Upper lobe of left lung (tissue), 4 donors: ENCODE measurements at regions not wholly inside any gene's neighbourhood (a gene's known extent, or its start where the extent isn't known, plus 50 kb on each side); places are given as distances from the start of the nearest gene placed in this dataset.

Experiments
- CTCF ChIP-seq, 6 experiments: fragments of 450-650 bp in 4 of 6; fragments of 200-600 bp in 2 of 6; sonication (generic) in 2 of 6; IDR thresholded peaks; one replicate each; pipeline ENCODE4 v1.5.1; 2016 to 2019; ENCODE audit warnings: antibody characterized with exemption in 6 of 6
- EP300 ChIP-seq, 4 donors: sonication (generic); formaldehyde crosslinking; IDR thresholded peaks; one replicate each; pipeline ENCODE4 v1.5.1; 2017; ENCODE audit warnings: antibody characterized with exemption in 4 of 4, control low read depth in 2 of 4
- POLR2A ChIP-seq, 4 donors: fragments of 450-650 bp; IDR thresholded peaks; one replicate each; pipeline ENCODE4 v1.5.1; 2016 to 2017; ENCODE audit warnings: antibody characterized with exemption in 4 of 4, mild to moderate bottlenecking in 2 of 4

DNA sequence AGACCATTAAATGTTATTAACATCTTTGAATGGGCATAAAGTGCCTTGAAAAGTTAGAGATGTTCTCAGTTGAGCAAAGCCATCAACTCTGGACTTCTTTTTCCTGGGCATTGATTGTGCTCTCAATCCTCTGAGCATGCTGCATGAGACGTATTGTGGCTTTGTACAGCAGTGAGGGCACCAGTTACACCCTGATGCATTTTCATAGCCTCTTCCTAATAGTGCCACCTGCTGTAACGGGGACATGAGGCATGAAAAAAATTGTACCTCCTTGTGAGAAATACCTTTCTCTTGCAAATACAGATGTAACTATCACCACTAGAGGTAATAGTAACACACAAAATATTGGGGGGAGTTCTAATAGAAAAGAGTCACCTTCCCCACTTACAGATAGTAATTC is 697.5 kb downstream of the TMEM182 start:
- TF ChIP-seq CTCF (IDR thresholded peaks at IDR 0.05) (no peak), EP300 (IDR thresholded peaks at IDR 0.05) (no peak), POLR2A (IDR thresholded peaks at IDR 0.05) (no peak)
